ENCODE measurements at regions not wholly inside any gene's neighbourhood (a gene's known extent, or its start where the extent isn't known, plus 50 kb on each side); places are given as distances from the start of the nearest gene placed in this dataset.

GRCh38 chr5:28082610-28083009 lies 1044.2 kb upstream of the CDH9 start:
- H3K27me3 ChIP-seq (ENCODE audit: insufficient read depth, poor library complexity, severe bottlenecking): no peaks in the 10 kb centered on the region
- DNase-seq (ENCODE audit: low read depth in 1 of 2, low spot score in 1 of 2): no peak
- no peak overlapping the region for H3K4me3 ChIP-seq (replicated peaks; ENCODE audit: insufficient read depth, low read length)
- H3K27ac ChIP-seq (replicated peaks): no peak overlapping the region
- TF ChIP-seq GABPA (IDR thresholded peaks at IDR 0.05; ENCODE audit: low read depth) (no peak), REST (IDR thresholded peaks at IDR 0.05; ENCODE audit: insufficient replicate concordance, low read depth) (no peak)

GRCh38 chr5:28077291-28078240 lies 1039.2 kb upstream of the CDH9 start:
- DNase-seq (ENCODE audit: low read depth in 1 of 2, low spot score in 1 of 2): no peak
- no peak overlapping the region for H3K27ac ChIP-seq (replicated peaks)
- no peaks in the 10 kb centered on the region for H3K27me3 ChIP-seq (ENCODE audit: insufficient read depth, poor library complexity, severe bottlenecking)
- no peak for TF ChIP-seq REST (IDR thresholded peaks at IDR 0.05; ENCODE audit: insufficient replicate concordance, low read depth)
- TF ChIP-seq SPI1 (IDR thresholded peaks at IDR 0.05; ENCODE audit: borderline replicate concordance, low read depth): no peak
- no peak for TF ChIP-seq GABPA (IDR thresholded peaks at IDR 0.05; ENCODE audit: low read depth)
- no peak for TF ChIP-seq POLR2AphosphoS5 (IDR thresholded peaks at IDR 0.05; ENCODE audit: low read depth)
- TF ChIP-seq CTCF (IDR thresholded peaks at IDR 0.05; ENCODE audit: insufficient read depth, low read length): no peak
- no peak overlapping the region for H3K4me3 ChIP-seq (replicated peaks; ENCODE audit: insufficient read depth, low read length)

- DNase-seq (ENCODE audit: low read depth in 1 of 2, low spot score in 1 of 2): no peak
- no peak for TF ChIP-seq CTCF (IDR thresholded peaks at IDR 0.05; ENCODE audit: insufficient read depth, low read length)
- no peak for TF ChIP-seq POLR2AphosphoS5 (IDR thresholded peaks at IDR 0.05; ENCODE audit: low read depth)
- TF ChIP-seq REST (IDR thresholded peaks at IDR 0.05; ENCODE audit: insufficient replicate concordance, low read depth): no peak
- no peak for TF ChIP-seq GABPA (IDR thresholded peaks at IDR 0.05; ENCODE audit: low read depth)
- TF ChIP-seq SPI1 (IDR thresholded peaks at IDR 0.05; ENCODE audit: borderline replicate concordance, low read depth): no peak
- H3K27ac ChIP-seq (replicated peaks): no peak overlapping the region
- H3K4me3 ChIP-seq (replicated peaks; ENCODE audit: insufficient read depth, low read length): no peak overlapping the region
- no peaks in the 10 kb centered on the region for H3K27me3 ChIP-seq (ENCODE audit: insufficient read depth, poor library complexity, severe bottlenecking)
These were observed 1028.5 kb upstream of the CDH9 start for GRCh38 chr5:28066856-28067255.

Data from HL-60 (cell line).